GM21786 (cell line): ENCODE measurements at regions not wholly inside any gene's neighbourhood (a gene's known extent, or its start where the extent isn't known, plus 50 kb on each side); places are given as distances from the start of the nearest gene placed in this dataset.
A peak's percentile ranks its signal among the peaks of the same experiment; 100 is the strongest.
"Not testable (repeated sequence)": the region's sequence is repeated elsewhere in the genome, so short reads cannot be mapped to it uniquely, and the experiment has no call there.

Experiments used
- ATAC-seq: cut with Tn5 transposase; IDR thresholded peaks from one replicate; pipeline ENCODE4 v1.9.1; 2021; ENCODE audit not compliant: unreplicated experiment

GRCh38 chr6:103456652-103457051, 1403.1 kb downstream of the HACE1 start:
- ATAC-seq, result no peak

- no peak for ATAC-seq
Measured at GRCh38 chr6:103455275-103455674, 1404.4 kb downstream of the HACE1 start.

GRCh38 chr6:103409475-103409874, 1450.2 kb downstream of the HACE1 start:
- ATAC-seq, result no peak

GRCh38 chr6:103405321-103405720, 1454.4 kb downstream of the HACE1 start:
- no peak for ATAC-seq

- no peak for ATAC-seq
Measured at GRCh38 chr6:103404799-103405198, 1454.9 kb downstream of the HACE1 start.

GRCh38 chr6:103396768-103397167, 1463.0 kb downstream of the HACE1 start:
- ATAC-seq, result no peak

- ATAC-seq, result no peak
Measured at GRCh38 chr6:103379272-103379671, 1480.4 kb downstream of the HACE1 start.

GRCh38 chr6:103367212-103367611, 1492.5 kb downstream of the HACE1 start:
- no peak for ATAC-seq

- ATAC-seq, result no peak
Measured at GRCh38 chr6:103356531-103356930, 1503.2 kb downstream of the HACE1 start.

- no peak for ATAC-seq
Measured at GRCh38 chr6:103344554-103345163, 1515.1 kb downstream of the HACE1 start.

- no peak for ATAC-seq
Measured at GRCh38 chr6:103335412-103335811, 1524.3 kb downstream of the HACE1 start.

- peak; percentile 48 for ATAC-seq
Measured at GRCh38 chr6:103326760-103327757, 1532.7 kb downstream of the HACE1 start.

- ATAC-seq, result no peak
Measured at GRCh38 chr6:103313432-103313831, 1546.3 kb downstream of the HACE1 start.

- ATAC-seq, result not testable (repeated sequence)
Measured at GRCh38 chr6:103294376-103294775, 1565.3 kb downstream of the HACE1 start.

GRCh38 chr6:103284835-103285234, 1574.9 kb downstream of the HACE1 start:
- ATAC-seq, result no peak

- ATAC-seq, result no peak
Measured at GRCh38 chr6:103280417-103280816, 1579.3 kb downstream of the HACE1 start.

- no peak for ATAC-seq
Measured at GRCh38 chr6:103277936-103278335, 1581.8 kb downstream of the HACE1 start.

GRCh38 chr6:103273048-103273447, 1586.7 kb downstream of the HACE1 start:
- ATAC-seq, result no peak

- ATAC-seq, result no peak
Measured at GRCh38 chr6:103269581-103269980, 1590.1 kb downstream of the HACE1 start.

GRCh38 chr6:103268335-103268734, 1591.4 kb downstream of the HACE1 start:
- no peak for ATAC-seq

GRCh38 chr6:103264020-103264419, 1595.7 kb downstream of the HACE1 start:
- ATAC-seq, result no peak

GRCh38 chr6:103255132-103255531, 1604.6 kb downstream of the HACE1 start:
- ATAC-seq, result no peak
